ENCODE measurements at regions not wholly inside any gene's neighbourhood (a gene's known extent, or its start where the extent isn't known, plus 50 kb on each side); places are given as distances from the start of the nearest gene placed in this dataset.
A peak's percentile ranks its signal among the peaks of the same experiment; 100 is the strongest.

GRCh38 chr11:19321351-19321750, 80.6 kb upstream of the E2F8 start:
- DNase-seq = no peak

GRCh38 chr11:19320827-19321226, 80.1 kb upstream of the E2F8 start:
- no peak for DNase-seq

- DNase-seq = no peak
Observed at GRCh38 chr11:19316434-19316833, 75.7 kb upstream of the E2F8 start.

GRCh38 chr11:19315511-19315910, 74.8 kb upstream of the E2F8 start:
- no peak for DNase-seq

GRCh38 chr11:19313140-19313539, 72.4 kb upstream of the E2F8 start:
- DNase-seq = no peak

GRCh38 chr11:19311308-19312030, 70.7 kb upstream of the E2F8 start:
- peak; percentile 74 for DNase-seq

GRCh38 chr11:19307498-19307897, 66.8 kb upstream of the E2F8 start:
- DNase-seq = no peak

GRCh38 chr11:19306179-19306944, 65.6 kb upstream of the E2F8 start:
- DNase-seq = no peak

- no peak for DNase-seq
Observed at GRCh38 chr11:19301361-19301760, 60.6 kb upstream of the E2F8 start.

- DNase-seq = peak; percentile 51
Observed at GRCh38 chr11:19294444-19294843, 53.7 kb upstream of the E2F8 start.

- DNase-seq = no peak
Observed at GRCh38 chr11:19291064-19291463, 50.3 kb upstream of the E2F8 start.
